ENCODE measurements at regions not wholly inside any gene's neighbourhood (a gene's known extent, or its start where the extent isn't known, plus 50 kb on each side); places are given as distances from the start of the nearest gene placed in this dataset.

DNA sequence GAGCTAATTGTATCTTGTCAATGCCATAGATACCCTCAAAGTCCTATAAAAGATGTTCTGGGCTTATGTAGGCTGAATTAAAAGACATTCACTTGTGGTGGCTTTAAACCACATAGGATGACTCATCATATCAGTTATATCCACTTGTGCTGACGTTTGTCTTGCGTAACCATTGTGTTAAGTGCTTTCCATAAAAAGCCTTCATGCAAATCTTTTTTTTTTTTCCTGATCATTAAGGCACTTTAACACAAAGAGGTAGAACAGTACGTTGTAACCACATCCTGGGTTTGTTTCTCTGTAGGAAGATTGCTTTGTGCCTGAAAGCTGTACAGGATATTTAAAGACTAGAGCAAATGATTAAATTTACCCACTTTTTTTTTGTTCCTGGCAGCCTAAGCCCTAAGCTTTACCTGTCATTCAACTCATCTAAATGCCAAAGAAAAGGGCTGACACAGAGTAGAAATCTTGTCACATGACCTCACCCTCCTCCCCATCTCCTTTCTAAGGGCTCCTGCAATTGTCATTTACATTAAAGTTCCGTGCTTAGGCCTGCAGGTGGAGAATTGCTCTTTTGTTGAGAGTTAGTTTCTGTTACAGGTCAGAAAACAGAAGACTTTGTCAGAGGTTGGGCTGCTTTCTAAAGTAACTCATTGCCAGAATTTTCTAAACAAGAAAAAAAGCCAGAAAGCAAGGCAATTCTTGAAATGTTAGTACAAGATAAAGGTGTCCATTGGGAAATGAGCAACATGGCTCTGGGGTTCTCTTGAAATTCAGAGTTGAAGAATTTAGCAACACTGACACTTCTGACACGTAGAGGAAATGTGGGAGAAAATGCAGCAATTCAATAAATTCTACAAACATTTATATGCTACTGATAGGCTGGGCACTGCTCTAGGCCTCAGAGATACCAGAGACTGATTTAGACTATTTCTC lies 555.6 kb downstream of the PPARGC1A start:
- DNase-seq (ENCODE audit: low read depth in 2 of 2) = peak in 1 of 2 donors; percentile 1

- no peak for DNase-seq (ENCODE audit: low read depth in 2 of 2)
Observed at GRCh38 chr4:23333556-23333945, 556.3 kb downstream of the PPARGC1A start.

GRCh38 chr4:23332313-23332712 lies 557.5 kb downstream of the PPARGC1A start:
- no peak for DNase-seq (ENCODE audit: low read depth in 2 of 2)

DNA sequence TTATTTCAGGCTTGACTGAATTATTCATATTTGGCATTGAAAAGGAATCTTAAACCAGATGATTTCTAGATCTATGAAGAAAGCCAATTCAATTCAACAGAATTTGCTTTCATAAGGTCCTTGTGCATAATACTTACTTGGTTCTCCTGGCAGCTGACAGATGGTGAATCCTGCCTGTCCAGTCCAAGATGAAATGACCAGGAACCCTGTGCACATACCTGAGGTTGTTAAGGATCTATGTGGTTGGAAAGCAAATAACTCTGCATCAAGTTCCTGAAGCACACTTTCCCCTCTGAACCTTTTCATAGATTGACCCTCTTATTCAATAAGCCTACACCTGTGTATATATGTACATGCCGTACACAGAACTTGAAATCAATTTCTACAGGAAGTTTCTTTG lies 562.7 kb downstream of the PPARGC1A start:
- DNase-seq (ENCODE audit: low read depth in 2 of 2) = no peak

- DNase-seq (ENCODE audit: low read depth in 2 of 2) = no peak
Observed at GRCh38 chr4:23324021-23324690, 565.7 kb downstream of the PPARGC1A start.

DNA sequence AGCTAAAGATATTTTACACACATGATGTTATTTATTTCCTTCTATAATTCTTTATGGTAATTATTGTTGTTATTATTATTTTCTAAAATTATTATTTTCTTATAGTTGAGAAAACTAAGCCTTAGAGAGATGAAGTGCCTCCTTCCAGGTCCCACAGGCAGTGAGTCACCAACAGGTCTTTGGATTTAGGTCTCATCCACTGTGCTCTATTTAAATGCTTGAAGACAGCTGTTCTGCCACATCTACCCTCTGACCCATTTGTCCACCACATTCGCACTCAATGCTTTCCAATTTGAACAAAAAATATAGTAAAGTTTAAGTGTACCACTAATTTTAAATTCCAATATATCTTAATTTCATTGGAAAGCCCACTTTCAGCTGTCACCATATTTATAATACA lies 566.4 kb downstream of the PPARGC1A start:
- DNase-seq (ENCODE audit: low read depth in 2 of 2) = no peak

DNA sequence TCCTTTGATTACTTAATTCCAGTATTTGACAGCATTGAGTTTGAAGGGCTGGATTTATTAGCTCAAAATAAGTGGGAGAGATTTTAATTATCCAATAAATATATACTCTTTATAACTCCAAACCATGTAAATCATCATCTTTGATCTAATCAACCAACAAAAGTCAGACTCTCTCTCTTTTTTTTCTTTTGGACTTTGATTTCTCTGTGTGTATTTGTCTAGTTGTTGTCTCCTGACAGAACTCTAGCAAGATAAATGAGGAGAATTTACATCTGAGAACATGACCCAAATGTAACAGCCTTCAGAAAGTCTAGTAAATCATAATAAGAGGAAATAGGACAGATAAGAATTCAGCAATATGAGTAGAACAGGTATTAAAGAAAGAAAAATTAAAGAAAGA lies 567.1 kb downstream of the PPARGC1A start:
- no peak for DNase-seq (ENCODE audit: low read depth in 2 of 2)

DNA sequence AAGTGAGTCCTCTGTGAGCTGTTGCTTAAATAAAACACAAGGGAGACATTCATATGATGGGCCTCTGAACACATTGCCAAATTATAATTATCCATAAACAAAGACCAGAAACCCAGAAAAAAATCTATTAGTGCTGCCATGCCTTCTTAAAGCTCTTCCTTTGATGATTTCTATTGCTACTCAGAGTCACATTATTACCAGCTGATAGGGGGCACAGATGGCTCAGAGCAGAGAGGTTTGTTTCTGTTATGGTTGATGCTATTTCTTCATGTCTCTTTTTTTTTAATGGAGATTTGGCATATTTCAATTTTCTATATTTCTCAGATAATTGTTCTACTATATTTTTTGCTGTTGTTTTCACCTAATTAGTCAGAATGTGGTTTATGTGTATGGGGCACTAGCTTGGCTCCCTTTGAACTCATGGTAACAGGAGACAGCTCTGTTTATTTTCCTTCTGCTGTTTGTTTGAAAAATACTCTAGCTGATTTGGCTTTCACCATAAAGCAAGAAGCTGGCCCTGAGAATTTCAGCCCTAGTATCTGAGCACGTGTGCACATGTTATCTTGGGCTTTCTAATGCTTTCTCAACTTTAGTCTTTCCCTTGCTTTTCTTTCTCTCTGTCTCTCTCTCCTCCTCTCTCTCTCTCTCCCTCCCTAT lies 568.8 kb downstream of the PPARGC1A start:
- no peak for DNase-seq (ENCODE audit: low read depth in 2 of 2)

- DNase-seq (ENCODE audit: low read depth in 2 of 2) = no peak
Observed at GRCh38 chr4:23312686-23313085, 577.2 kb downstream of the PPARGC1A start.

DNA sequence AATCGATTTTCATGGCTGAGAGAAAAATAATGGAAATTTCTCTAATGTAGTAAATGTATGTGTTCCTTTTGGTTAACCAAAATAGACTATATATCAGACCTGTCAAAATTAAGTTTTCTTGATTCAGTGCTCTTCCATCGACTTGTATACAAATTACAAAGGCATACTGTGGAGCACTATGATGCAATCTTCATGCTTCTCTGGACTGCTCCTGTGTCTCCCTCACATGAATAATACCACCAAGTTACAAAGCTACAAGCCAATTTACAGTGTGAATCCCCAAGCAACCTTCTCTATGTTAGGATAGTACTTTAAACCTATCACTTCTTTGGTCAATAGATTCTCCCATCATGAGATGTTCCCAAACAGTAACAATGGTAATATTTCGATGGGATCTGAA lies 577.9 kb downstream of the PPARGC1A start:
- DNase-seq (ENCODE audit: low read depth in 2 of 2) = no peak

DNA sequence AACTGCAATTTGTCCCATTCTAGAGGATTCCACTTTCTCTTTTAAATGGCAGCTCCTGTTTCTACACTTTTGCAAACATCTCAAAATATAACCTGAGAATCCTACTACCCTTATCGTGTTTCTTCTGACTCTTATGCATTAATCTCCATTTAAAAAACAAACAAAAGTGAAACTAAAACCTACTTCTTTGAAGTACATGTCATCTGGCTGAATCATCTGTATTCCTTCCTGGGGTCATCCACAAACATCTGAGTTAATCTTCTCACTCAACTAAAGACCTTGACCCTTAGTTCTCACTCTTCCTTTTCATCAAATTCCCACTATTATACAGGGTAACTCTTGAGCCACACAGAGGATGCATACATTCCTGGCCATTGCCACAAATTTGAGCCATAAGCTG lies 584.8 kb downstream of the PPARGC1A start:
- DNase-seq (ENCODE audit: low read depth in 2 of 2) = no peak

DNA sequence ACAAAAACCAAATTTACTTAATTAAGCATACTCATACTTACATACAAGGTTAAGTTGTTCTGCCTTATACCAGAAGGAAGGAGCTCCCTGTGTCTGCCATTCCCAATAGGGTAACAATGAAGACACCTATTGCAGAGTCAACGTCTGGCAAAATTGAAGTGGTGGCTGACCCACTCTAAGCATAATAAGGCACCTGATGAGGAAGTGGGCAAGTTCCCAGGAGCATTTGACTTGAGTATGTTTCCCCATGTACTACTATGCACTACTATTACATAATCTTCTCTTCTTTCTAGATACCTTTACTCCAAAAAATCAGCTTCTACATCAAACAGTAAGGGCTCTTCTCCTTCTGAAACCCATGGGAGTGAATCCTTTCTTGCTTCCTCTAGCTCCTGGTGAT lies 591.5 kb downstream of the PPARGC1A start:
- no peak for DNase-seq (ENCODE audit: low read depth in 2 of 2)

GRCh38 chr4:23297327-23297726 lies 592.5 kb downstream of the PPARGC1A start:
- DNase-seq (ENCODE audit: low read depth in 2 of 2) = no peak

GRCh38 chr4:23291139-23291538 lies 598.4 kb downstream of the GBA3 start:
- DNase-seq (ENCODE audit: low read depth in 2 of 2) = no peak

DNA sequence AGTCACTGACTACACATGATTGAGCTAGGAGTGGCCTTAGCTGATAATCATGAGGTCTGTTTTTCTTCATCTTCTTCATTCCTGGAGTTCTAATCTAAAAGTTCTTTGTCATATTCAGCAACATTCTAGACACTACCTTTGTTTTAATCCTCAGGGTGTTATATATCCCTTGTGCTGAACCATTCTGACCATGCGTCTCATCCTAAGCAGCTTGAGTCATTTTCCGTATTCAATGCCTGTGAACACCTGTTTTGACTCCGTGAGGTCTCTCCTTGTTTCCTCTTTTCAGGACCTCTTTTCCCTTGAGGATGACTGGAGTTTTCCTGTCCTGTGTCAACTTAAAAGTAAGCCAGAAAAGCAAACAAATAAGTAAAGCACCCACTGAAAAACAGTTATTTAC lies 597.9 kb downstream of the GBA3 start:
- DNase-seq (ENCODE audit: low read depth in 2 of 2) = no peak

DNA sequence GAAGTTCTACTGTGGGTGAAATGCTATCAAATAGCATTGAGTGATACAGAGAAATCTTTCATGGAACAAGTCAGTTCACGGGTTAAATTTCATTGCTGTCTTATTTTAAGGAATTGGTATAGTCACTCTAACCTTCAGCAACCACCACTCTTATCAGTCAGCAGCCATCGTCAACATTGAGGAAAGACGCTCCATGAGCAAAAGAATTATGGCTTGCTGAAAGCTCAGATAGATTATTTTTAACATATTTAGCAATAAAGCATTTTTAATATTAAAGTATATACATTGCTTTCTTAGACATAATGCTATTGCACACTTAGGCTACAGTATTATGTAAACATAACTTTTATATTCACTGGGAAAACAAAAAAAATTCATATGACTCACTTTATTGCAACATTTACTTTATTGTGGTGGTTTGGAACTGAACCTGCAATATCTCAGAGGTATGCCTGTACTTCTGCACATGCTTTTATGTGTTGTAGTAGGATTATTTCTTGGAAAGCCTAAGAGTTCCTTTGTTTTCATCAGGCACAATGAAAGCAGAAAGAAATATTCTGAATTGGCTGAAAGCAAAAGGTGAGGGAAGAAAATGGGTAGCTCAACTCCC lies 586.7 kb downstream of the GBA3 start:
- DNase-seq (ENCODE audit: low read depth in 2 of 2) = no peak

DNA sequence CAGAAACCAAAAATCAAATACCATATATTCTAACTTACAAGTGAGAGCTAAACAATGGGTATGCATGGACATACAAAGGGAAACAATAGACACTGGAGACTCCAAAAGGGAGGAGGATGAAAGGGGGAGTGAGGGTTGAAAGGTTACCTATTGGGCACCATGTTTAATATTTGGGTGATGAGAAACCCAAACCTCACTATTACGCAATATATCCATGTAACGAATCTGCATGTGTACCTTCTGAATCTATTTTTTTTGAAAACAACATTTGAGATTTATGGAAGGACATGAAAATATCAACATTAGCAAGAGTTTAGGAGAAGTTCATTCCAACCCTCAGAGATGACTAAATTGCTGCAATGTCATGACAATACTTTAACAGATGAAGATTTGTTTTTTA lies 586.1 kb downstream of the GBA3 start:
- DNase-seq (ENCODE audit: low read depth in 2 of 2) = no peak

GRCh38 chr4:23276076-23276475 lies 583.3 kb downstream of the GBA3 start:
- no peak for DNase-seq (ENCODE audit: low read depth in 2 of 2)

- DNase-seq (ENCODE audit: low read depth in 2 of 2) = no peak
Observed at GRCh38 chr4:23269566-23269965, 576.8 kb downstream of the GBA3 start.

DNA sequence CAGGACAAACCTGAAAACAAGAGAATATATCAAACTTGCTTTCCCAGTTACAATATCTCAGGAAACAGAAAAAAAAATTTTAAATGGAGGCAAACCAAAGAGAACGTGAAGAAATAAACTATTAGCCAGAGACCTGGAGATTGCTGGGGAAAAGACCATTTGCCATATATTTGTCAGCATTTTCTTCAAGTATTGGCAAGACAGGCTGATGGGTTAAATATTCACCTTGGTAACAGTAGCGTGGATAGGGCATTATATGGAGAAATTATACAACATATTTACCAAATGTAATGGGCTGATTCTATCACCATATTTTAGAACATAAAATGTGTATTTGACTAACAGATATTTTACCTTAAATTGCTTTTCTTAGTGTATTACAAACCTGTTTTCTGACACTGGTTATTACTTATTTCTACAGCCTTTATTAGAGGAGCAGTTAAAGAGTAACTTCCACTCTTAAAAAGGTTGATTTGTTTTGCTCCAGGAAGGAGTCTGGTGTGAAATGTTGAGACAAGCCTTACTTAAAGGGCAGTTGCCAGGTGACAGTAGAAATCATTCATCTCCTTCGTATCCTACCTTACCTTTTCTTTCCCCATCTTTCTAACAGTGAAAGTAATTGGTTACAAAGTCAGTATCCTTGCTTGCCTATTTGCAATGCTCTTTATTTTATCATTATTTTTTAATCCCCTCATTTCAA lies 575.5 kb downstream of the GBA3 start:
- DNase-seq (ENCODE audit: low read depth in 2 of 2) = no peak

- no peak for DNase-seq (ENCODE audit: low read depth in 2 of 2)
Observed at GRCh38 chr4:23266401-23266800, 573.7 kb downstream of the GBA3 start.

GRCh38 chr4:23260511-23260910 lies 567.8 kb downstream of the GBA3 start:
- DNase-seq (ENCODE audit: low read depth in 2 of 2) = no peak
